ENCODE measurements at regions not wholly inside any gene's neighbourhood (a gene's known extent, or its start where the extent isn't known, plus 50 kb on each side); places are given as distances from the start of the nearest gene placed in this dataset.

- peaks cover 8% of the 10 kb centered on the region for H3K9me3 ChIP-seq (ENCODE audit: low read depth)
- no peak overlapping the region for H3K4me3 Mint-ChIP-seq
- no peak overlapping the region for H3K27ac Mint-ChIP-seq
- H3K4me1 ChIP-seq = no peaks in the 10 kb centered on the region
- no peak overlapping the region for H3K4me3 ChIP-seq
- DNase-seq (ENCODE audit: low spot score) = no peak
- H3K4me1 Mint-ChIP-seq = no peaks in the 10 kb centered on the region
- no peaks in the 10 kb centered on the region for H3K36me3 ChIP-seq
- TF ChIP-seq CTCF (IDR thresholded peaks at IDR 0.05) = no peak
- TF ChIP-seq EZH2 (IDR thresholded peaks at IDR 0.05) = no peak
- no peak for TF ChIP-seq EZH2phosphoT487 (IDR thresholded peaks at IDR 0.05)
- H2AFZ ChIP-seq (replicated peaks) = no peak overlapping the region
- no peaks in the 10 kb centered on the region for H3K27me3 ChIP-seq
- H3K4me2 ChIP-seq = no peak overlapping the region
- no peaks in the 10 kb centered on the region for H3K9me3 Mint-ChIP-seq
- H3K9ac ChIP-seq = no peak overlapping the region
- no peaks in the 10 kb centered on the region for H3K79me2 ChIP-seq (ENCODE audit: low read depth)
- no peaks in the 10 kb centered on the region for H4K20me1 ChIP-seq (ENCODE audit: low read depth)
- no peak overlapping the region for H3K27ac ChIP-seq
- no peaks in the 10 kb centered on the region for H3F3A ChIP-seq (ENCODE audit: low read depth)
- H3K36me3 Mint-ChIP-seq = no peaks in the 10 kb centered on the region
- no peaks in the 10 kb centered on the region for H3K27me3 Mint-ChIP-seq (ENCODE audit: insufficient read depth, low read depth)
Measured at GRCh38 chrX:104450316-104450715, 115.7 kb upstream of the IL1RAPL2 start.

- H3K36me3 ChIP-seq = no peaks in the 10 kb centered on the region
- no peaks in the 10 kb centered on the region for H4K20me1 ChIP-seq (ENCODE audit: low read depth)
- H2AFZ ChIP-seq (replicated peaks) = no peak overlapping the region
- Mint-ChIP-seq H3K27me3 (ENCODE audit: insufficient read depth, low read depth) (no peaks in the 10 kb centered on the region), H3K4me1 (no peaks in the 10 kb centered on the region), H3K27ac (no peak overlapping the region), H3K9me3 (no peaks in the 10 kb centered on the region), H3K4me3 (no peak overlapping the region), H3K36me3 (no peaks in the 10 kb centered on the region)
- no peak overlapping the region for H3K4me2 ChIP-seq
- H3K4me3 ChIP-seq = no peak overlapping the region
- DNase-seq (ENCODE audit: low spot score) = no peak
- H3F3A ChIP-seq (ENCODE audit: low read depth) = no peaks in the 10 kb centered on the region
- no peak overlapping the region for H3K27ac ChIP-seq
- no peak overlapping the region for H3K9ac ChIP-seq
- no peak for TF ChIP-seq EZH2 (IDR thresholded peaks at IDR 0.05)
- TF ChIP-seq EZH2phosphoT487 (IDR thresholded peaks at IDR 0.05) = no peak
- TF ChIP-seq CTCF (IDR thresholded peaks at IDR 0.05) = no peak
- no peaks in the 10 kb centered on the region for H3K79me2 ChIP-seq (ENCODE audit: low read depth)
- no peaks in the 10 kb centered on the region for H3K9me3 ChIP-seq (ENCODE audit: low read depth)
- H3K27me3 ChIP-seq = no peaks in the 10 kb centered on the region
- no peaks in the 10 kb centered on the region for H3K4me1 ChIP-seq
Measured at GRCh38 chrX:104445591-104445990, 120.4 kb upstream of the IL1RAPL2 start.

GRCh38 chrX:104435249-104435648 lies 130.8 kb upstream of the IL1RAPL2 start:
- Histone ChIP-seq H3K9me3 (ENCODE audit: low read depth) (no peaks in the 10 kb centered on the region), H3K4me3 (no peak overlapping the region), H3K4me1 (no peaks in the 10 kb centered on the region), H2AFZ (replicated peaks) (no peak overlapping the region), H4K20me1 (ENCODE audit: low read depth) (no peaks in the 10 kb centered on the region), H3F3A (ENCODE audit: low read depth) (no peaks in the 10 kb centered on the region), H3K27me3 (no peaks in the 10 kb centered on the region), H3K36me3 (no peaks in the 10 kb centered on the region), H3K79me2 (ENCODE audit: low read depth) (no peaks in the 10 kb centered on the region), H3K9ac (no peak overlapping the region), H3K27ac (no peak overlapping the region), H3K4me2 (no peak overlapping the region)
- TF ChIP-seq EZH2phosphoT487 (IDR thresholded peaks at IDR 0.05) (no peak), EZH2 (IDR thresholded peaks at IDR 0.05) (no peak), CTCF (IDR thresholded peaks at IDR 0.05) (no peak)
- H3K27ac Mint-ChIP-seq = no peak overlapping the region
- no peaks in the 10 kb centered on the region for H3K36me3 Mint-ChIP-seq
- H3K4me3 Mint-ChIP-seq = no peak overlapping the region
- peaks cover 9% of the 10 kb centered on the region for H3K4me1 Mint-ChIP-seq
- no peaks in the 10 kb centered on the region for H3K9me3 Mint-ChIP-seq
- no peaks in the 10 kb centered on the region for H3K27me3 Mint-ChIP-seq (ENCODE audit: insufficient read depth, low read depth)
- no peak for DNase-seq (ENCODE audit: low spot score)

- Mint-ChIP-seq H3K4me3 (no peak overlapping the region), H3K27me3 (ENCODE audit: insufficient read depth, low read depth) (no peaks in the 10 kb centered on the region), H3K36me3 (no peaks in the 10 kb centered on the region), H3K9me3 (no peaks in the 10 kb centered on the region), H3K27ac (no peak overlapping the region), H3K4me1 (peaks cover 22% of the 10 kb centered on the region)
- no peaks in the 10 kb centered on the region for H3K4me1 ChIP-seq
- H3K9me3 ChIP-seq (ENCODE audit: low read depth) = no peaks in the 10 kb centered on the region
- no peaks in the 10 kb centered on the region for H3F3A ChIP-seq (ENCODE audit: low read depth)
- DNase-seq (ENCODE audit: low spot score) = no peak
- H2AFZ ChIP-seq (replicated peaks) = no peak overlapping the region
- no peaks in the 10 kb centered on the region for H3K36me3 ChIP-seq
- H3K9ac ChIP-seq = no peak overlapping the region
- no peak overlapping the region for H3K4me2 ChIP-seq
- H3K79me2 ChIP-seq (ENCODE audit: low read depth) = no peaks in the 10 kb centered on the region
- H4K20me1 ChIP-seq (ENCODE audit: low read depth) = no peaks in the 10 kb centered on the region
- TF ChIP-seq EZH2 (IDR thresholded peaks at IDR 0.05) (no peak), EZH2phosphoT487 (IDR thresholded peaks at IDR 0.05) (no peak), CTCF (IDR thresholded peaks at IDR 0.05) (no peak)
- no peak overlapping the region for H3K4me3 ChIP-seq
- H3K27ac ChIP-seq = no peak overlapping the region
- no peaks in the 10 kb centered on the region for H3K27me3 ChIP-seq
Measured at GRCh38 chrX:104432321-104432720, 133.7 kb upstream of the IL1RAPL2 start.
